HEK293 (cell line): ENCODE measurements at regions not wholly inside any gene's neighbourhood (a gene's known extent, or its start where the extent isn't known, plus 50 kb on each side); places are given as distances from the start of the nearest gene placed in this dataset.

Experiments
- CTCF ChIP-seq: fragments of 450-650 bp; formaldehyde crosslinking; IDR thresholded peaks from 2 replicates; pipeline ENCODE4 v1.5.1; 2016; ENCODE audit warnings: missing biosample characterization, missing genetic modification characterization
- KLF16 ChIP-seq: fragments of 450-650 bp; formaldehyde crosslinking; IDR thresholded peaks from 2 replicates; pipeline ENCODE4 v1.5.1; 2017; ENCODE audit warnings: missing biosample characterization, missing genetic modification characterization
- PRDM10 ChIP-seq: fragments of 450-650 bp; formaldehyde crosslinking; IDR thresholded peaks from 2 replicates; pipeline ENCODE4 v1.5.1; 2016; ENCODE audit warnings: missing biosample characterization, missing genetic modification characterization
- SP2 ChIP-seq: fragments of 450-650 bp; formaldehyde crosslinking; IDR thresholded peaks from 2 replicates; pipeline ENCODE4 v1.5.1; 2016; ENCODE audit warnings: missing biosample characterization, missing genetic modification characterization
- TCF7L2 ChIP-seq: IDR thresholded peaks from 2 replicates; pipeline ENCODE4 v1.6.1; 2011; ENCODE audit warnings: low read depth, mild to moderate bottlenecking, inconsistent platforms, low read length, moderate library complexity, borderline replicate concordance
- YY1 ChIP-seq: fragments of 450-650 bp; formaldehyde crosslinking; IDR thresholded peaks from 2 replicates; pipeline ENCODE4 v1.5.1; 2018; ENCODE audit warnings: missing biosample characterization, missing genetic modification characterization
- ZNF302 ChIP-seq: fragments of 450-650 bp; formaldehyde crosslinking; IDR thresholded peaks from 2 replicates; pipeline ENCODE4 v1.5.1; 2016; ENCODE audit warnings: missing biosample characterization, missing genetic modification characterization, low read depth
- ZNF473 ChIP-seq: fragments of 450-650 bp; formaldehyde crosslinking; IDR thresholded peaks from 2 replicates; pipeline ENCODE4 v1.5.1; 2017; ENCODE audit warnings: missing biosample characterization, missing genetic modification characterization
- ZNF549 ChIP-seq: fragments of 450-650 bp; IDR thresholded peaks from 2 replicates; pipeline ENCODE4 v1.5.1; 2018; ENCODE audit warnings: missing biosample characterization, missing genetic modification characterization, mild to moderate bottlenecking, inconsistent platforms, moderate library complexity
- ZSCAN30 ChIP-seq: fragments of 450-650 bp; IDR thresholded peaks from 2 replicates; pipeline ENCODE4 v1.5.1; 2018; ENCODE audit warnings: missing biosample characterization, mild to moderate bottlenecking, missing genetic modification characterization, moderate library complexity
- TF ChIP-seq, protein P1 (sequence below): fragments of 450-650 bp; formaldehyde crosslinking; IDR thresholded peaks from 2 replicates; pipeline ENCODE4 v1.5.1; 2016; ENCODE audit warnings: missing biosample characterization, missing genetic modification characterization, low read depth

DNA sequence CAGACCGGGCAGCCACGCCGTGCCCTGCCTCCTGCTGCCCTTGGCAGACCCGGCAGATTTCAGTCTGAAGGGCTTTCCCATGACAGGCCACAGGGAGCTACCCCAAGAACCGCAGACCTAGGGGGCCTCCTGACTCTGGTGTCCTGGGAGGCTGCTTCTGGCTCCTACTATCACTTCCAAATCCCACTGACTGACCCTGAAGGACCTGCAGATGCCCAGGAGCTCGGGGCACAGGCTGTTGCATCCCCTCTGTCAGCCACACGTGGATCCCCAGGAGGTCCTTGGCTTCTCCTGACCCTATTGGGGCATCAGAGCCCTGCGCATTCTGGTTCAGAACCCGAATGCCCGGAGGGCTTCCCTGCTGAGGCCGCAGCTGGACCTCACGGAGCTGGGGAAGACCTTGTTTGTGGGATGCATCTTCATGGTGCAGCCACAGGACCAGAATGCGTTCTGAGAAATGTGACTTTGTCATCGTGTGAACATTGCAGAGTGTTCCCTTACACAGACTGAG lies 81.3 kb upstream of the IRX4 start:
- TF ChIP-seq CTCF (tag by site-specific recombination) (no peak), PRDM10 (no peak), KLF16 (tag by site-specific recombination) (no peak), SP2 (tag by site-specific recombination) (no peak), ZNF302 (tag by site-specific recombination) (no peak), ZNF473 (tag by site-specific recombination) (no peak), ZSCAN30 (tag by site-specific recombination) (no peak), YY1 (tag by site-specific recombination) (no peak), TCF7L2 (no peak), ZNF549 (no peak)
- TF ChIP-seq, protein P1, sequence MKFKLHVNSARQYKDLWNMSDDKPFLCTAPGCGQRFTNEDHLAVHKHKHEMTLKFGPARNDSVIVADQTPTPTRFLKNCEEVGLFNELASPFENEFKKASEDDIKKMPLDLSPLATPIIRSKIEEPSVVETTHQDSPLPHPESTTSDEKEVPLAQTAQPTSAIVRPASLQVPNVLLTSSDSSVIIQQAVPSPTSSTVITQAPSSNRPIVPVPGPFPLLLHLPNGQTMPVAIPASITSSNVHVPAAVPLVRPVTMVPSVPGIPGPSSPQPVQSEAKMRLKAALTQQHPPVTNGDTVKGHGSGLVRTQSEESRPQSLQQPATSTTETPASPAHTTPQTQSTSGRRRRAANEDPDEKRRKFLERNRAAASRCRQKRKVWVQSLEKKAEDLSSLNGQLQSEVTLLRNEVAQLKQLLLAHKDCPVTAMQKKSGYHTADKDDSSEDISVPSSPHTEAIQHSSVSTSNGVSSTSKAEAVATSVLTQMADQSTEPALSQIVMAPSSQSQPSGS (tag by site-specific recombination): no peak
